ENCODE measurements at regions not wholly inside any gene's neighbourhood (a gene's known extent, or its start where the extent isn't known, plus 50 kb on each side); places are given as distances from the start of the nearest gene placed in this dataset.

DNA sequence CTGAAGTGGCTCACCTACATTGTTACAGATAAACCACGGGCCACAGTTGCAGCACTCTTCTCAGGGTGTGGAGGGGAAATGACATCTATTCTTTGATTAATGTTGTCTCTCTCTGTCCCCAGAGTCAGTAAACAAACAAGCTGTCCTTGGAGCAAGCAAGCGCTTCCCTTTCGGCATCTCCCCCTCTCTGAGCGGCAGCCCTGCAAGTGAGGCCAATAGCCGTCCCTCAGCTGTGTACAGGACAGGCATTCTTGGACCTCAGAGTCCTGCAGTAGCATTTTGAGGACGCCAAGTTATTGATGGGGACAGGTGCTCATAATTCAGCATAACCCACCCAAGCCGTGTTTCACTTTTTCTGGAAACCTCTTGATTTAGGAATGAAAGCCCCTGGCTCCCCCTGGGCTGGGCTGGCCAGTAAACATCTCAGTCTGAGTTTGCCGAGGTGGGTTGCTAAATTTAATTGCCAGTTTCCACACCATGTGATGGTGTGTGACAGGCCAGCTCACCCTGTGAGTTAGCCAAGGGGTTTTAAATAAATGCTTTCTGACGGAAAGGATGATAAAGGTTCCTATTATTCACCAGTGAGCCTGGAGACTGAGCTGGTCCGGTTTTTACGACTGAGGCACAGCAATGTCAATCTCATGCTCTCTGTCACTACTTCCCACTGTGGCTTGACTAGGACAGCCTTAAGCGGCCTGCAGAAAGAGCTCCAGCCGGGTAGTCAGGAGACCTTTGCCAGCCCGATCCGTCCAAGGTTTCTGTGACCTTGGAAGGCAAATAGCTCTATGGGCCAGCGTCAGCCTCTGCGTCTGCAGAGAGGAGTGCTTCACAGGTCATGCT, 214.8 kb upstream of the RREB1 start (continued):
- TF ChIP-seq JUNB (IDR thresholded peaks at IDR 0.05; ENCODE audit: unreplicated experiment) (no peak), POLR2AphosphoS5 (IDR thresholded peaks at IDR 0.05; ENCODE audit: low read depth) (no peak), ZNF331 (CRISPR knock-in tag; IDR thresholded peaks at IDR 0.05; ENCODE audit: low read depth) (no peak), EZH2 (IDR thresholded peaks at IDR 0.05; ENCODE audit: low read depth, unreplicated experiment) (no peak)
- TF ChIP-seq, protein P1, sequence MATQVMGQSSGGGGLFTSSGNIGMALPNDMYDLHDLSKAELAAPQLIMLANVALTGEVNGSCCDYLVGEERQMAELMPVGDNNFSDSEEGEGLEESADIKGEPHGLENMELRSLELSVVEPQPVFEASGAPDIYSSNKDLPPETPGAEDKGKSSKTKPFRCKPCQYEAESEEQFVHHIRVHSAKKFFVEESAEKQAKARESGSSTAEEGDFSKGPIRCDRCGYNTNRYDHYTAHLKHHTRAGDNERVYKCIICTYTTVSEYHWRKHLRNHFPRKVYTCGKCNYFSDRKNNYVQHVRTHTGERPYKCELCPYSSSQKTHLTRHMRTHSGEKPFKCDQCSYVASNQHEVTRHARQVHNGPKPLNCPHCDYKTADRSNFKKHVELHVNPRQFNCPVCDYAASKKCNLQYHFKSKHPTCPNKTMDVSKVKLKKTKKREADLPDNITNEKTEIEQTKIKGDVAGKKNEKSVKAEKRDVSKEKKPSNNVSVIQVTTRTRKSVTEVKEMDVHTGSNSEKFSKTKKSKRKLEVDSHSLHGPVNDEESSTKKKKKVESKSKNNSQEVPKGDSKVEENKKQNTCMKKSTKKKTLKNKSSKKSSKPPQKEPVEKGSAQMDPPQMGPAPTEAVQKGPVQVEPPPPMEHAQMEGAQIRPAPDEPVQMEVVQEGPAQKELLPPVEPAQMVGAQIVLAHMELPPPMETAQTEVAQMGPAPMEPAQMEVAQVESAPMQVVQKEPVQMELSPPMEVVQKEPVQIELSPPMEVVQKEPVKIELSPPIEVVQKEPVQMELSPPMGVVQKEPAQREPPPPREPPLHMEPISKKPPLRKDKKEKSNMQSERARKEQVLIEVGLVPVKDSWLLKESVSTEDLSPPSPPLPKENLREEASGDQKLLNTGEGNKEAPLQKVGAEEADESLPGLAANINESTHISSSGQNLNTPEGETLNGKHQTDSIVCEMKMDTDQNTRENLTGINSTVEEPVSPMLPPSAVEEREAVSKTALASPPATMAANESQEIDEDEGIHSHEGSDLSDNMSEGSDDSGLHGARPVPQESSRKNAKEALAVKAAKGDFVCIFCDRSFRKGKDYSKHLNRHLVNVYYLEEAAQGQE (IDR thresholded peaks at IDR 0.05; ENCODE audit: unreplicated experiment): no peak
- TF ChIP-seq, protein P2, sequence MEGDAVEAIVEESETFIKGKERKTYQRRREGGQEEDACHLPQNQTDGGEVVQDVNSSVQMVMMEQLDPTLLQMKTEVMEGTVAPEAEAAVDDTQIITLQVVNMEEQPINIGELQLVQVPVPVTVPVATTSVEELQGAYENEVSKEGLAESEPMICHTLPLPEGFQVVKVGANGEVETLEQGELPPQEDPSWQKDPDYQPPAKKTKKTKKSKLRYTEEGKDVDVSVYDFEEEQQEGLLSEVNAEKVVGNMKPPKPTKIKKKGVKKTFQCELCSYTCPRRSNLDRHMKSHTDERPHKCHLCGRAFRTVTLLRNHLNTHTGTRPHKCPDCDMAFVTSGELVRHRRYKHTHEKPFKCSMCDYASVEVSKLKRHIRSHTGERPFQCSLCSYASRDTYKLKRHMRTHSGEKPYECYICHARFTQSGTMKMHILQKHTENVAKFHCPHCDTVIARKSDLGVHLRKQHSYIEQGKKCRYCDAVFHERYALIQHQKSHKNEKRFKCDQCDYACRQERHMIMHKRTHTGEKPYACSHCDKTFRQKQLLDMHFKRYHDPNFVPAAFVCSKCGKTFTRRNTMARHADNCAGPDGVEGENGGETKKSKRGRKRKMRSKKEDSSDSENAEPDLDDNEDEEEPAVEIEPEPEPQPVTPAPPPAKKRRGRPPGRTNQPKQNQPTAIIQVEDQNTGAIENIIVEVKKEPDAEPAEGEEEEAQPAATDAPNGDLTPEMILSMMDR (conservative IDR thresholded peaks at IDR 0.05; ENCODE audit: low read depth in 2 of 2): no peak

DNA sequence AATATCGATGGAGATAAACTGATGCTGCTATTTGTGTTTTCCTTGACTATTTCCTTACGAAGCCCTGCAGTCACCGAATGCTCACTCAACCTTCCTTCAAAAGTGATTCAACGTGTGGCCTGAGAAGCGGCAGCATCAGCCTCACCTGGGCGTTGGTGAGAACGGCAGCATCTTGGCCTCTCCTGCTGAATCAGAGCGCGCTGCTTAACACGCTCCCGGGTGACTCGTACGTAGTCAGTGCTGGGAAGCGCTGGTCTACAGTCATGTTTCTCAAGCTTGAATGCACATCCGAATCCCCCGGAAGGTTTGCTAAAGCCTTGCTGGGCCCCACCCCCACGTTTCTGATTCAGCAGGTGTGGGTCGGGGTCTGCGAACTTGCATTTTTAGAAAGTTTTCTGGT, 214.1 kb upstream of the RREB1 start:
- Histone ChIP-seq H2AFZ (peak overlapping the region; percentile 66; the same call in 1 of the 2 replicates), H3K27ac (ENCODE audit: low read depth) (no peak overlapping the region)
- TF ChIP-seq JUNB (IDR thresholded peaks at IDR 0.05; ENCODE audit: unreplicated experiment): no peak

DNA sequence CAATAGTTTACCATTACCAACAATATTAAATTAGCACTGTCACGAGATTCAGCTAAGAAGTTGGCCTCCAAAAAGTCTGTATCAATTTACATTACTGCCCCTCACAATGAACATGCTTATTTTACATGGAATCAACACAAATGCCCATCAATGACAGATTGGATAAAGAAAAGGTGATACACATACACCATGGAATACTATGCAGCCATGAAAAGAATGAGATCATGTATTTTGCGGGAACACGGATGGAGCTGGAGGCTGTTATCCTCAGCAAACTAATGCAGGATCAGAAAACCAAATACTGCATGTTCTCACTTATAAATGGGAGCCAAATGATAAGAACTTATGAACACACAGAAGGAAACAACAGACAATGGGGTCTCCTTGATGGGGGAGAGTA, 211.8 kb upstream of the RREB1 start:
- H3K27ac Mint-ChIP-seq: no peak overlapping the region
- no peak for ATAC-seq
- Histone ChIP-seq H3K36me3 (ENCODE audit: insufficient read depth) (no peaks in the 10 kb centered on the region), H2AFZ (no peak overlapping the region), H3K27me3 (ENCODE audit: insufficient read depth) (no peaks in the 10 kb centered on the region), H3F3A (replicated peaks; ENCODE audit: low read depth) (no peaks in the 10 kb centered on the region), H3K4me2 (no peak overlapping the region), H3K9me2 (ENCODE audit: insufficient read depth) (no peaks in the 10 kb centered on the region; the same call in 1 of the 2 replicates), H3K4me1 (ENCODE audit: insufficient read depth) (no peaks in the 10 kb centered on the region; the same call in 1 of the 2 replicates), H3K79me2 (replicated peaks; ENCODE audit: insufficient read depth) (no peaks in the 10 kb centered on the region), H3K27ac (ENCODE audit: low read depth) (no peak overlapping the region), H3K4me3 (no peak overlapping the region), H4K20me1 (replicated peaks; ENCODE audit: insufficient read depth) (no peaks in the 10 kb centered on the region)
- peaks cover 7% of the 10 kb centered on the region for H3K27me3 Mint-ChIP-seq (ENCODE audit: insufficient read depth, low read depth, poor library complexity)
- H3K4me3 Mint-ChIP-seq: no peak overlapping the region
- no peaks in the 10 kb centered on the region for H3K36me3 Mint-ChIP-seq (ENCODE audit: low read depth)
- peaks cover 19% of the 10 kb centered on the region; the same call in 2 of the 3 replicates for H3K4me1 Mint-ChIP-seq
- DNase-seq (ENCODE audit: low spot score): no peak
- H3K9me3 Mint-ChIP-seq: peaks cover 3% of the 10 kb centered on the region; the same call in 2 of the 3 replicates
- TF ChIP-seq ZNF114 (CRISPR knock-in tag; IDR thresholded peaks at IDR 0.05) (no peak), EZH2phosphoT487 (IDR thresholded peaks at IDR 0.05; ENCODE audit: unreplicated experiment) (no peak), CREB1 (CRISPR knock-in tag; IDR thresholded peaks at IDR 0.05; ENCODE audit: low read depth) (no peak)
- TF ChIP-seq, protein P2 (conservative IDR thresholded peaks at IDR 0.05; ENCODE audit: low read depth in 2 of 2): no peak

More for the DNA sequence above, 214.1 kb upstream of the RREB1 start:
- Histone ChIP-seq H3K36me3 (ENCODE audit: insufficient read depth) (no peaks in the 10 kb centered on the region), H3K4me2 (no peak overlapping the region), H3K4me1 (ENCODE audit: insufficient read depth) (peaks cover 9% of the 10 kb centered on the region; the same call in 1 of the 2 replicates), H3K4me3 (no peak overlapping the region), H4K20me1 (replicated peaks; ENCODE audit: insufficient read depth) (no peaks in the 10 kb centered on the region), H3K9me2 (ENCODE audit: insufficient read depth) (no peaks in the 10 kb centered on the region; the same call in 1 of the 2 replicates), H3K79me2 (replicated peaks; ENCODE audit: insufficient read depth) (no peaks in the 10 kb centered on the region), H3K27me3 (ENCODE audit: insufficient read depth) (no peaks in the 10 kb centered on the region), H3F3A (replicated peaks; ENCODE audit: low read depth) (no peaks in the 10 kb centered on the region)
- Mint-ChIP-seq H3K27me3 (ENCODE audit: insufficient read depth, low read depth, poor library complexity) (peaks cover 7% of the 10 kb centered on the region), H3K36me3 (ENCODE audit: low read depth) (no peaks in the 10 kb centered on the region), H3K27ac (no peak overlapping the region), H3K4me1 (peaks cover 21% of the 10 kb centered on the region; the same call in 2 of the 3 replicates), H3K9me3 (peaks cover 3% of the 10 kb centered on the region; the same call in 2 of the 3 replicates), H3K4me3 (no peak overlapping the region)
- ATAC-seq (no peak), DNase-seq (ENCODE audit: low spot score) (no peak)
